Colonic mucosa (tissue), 4 donors: ENCODE measurements at regions not wholly inside any gene's neighbourhood (a gene's known extent, or its start where the extent isn't known, plus 50 kb on each side); places are given as distances from the start of the nearest gene placed in this dataset.
"Not testable (repeated sequence)": the region's sequence is repeated elsewhere in the genome, so short reads cannot be mapped to it uniquely, and the experiment has no call there.

ENCODE experiments used
- DNase-seq: peaks from one replicate; pipeline ENCODE4 v3.0.0-alpha.2; 2020
- H3K27ac ChIP-seq: fragments of 200-600 bp; one replicate; pipeline ENCODE4 v1.8.0; 2021
- H3K27me3 ChIP-seq: fragments of 200-600 bp; one replicate; pipeline ENCODE4 v1.8.0; 2021
- H3K36me3 ChIP-seq: fragments of 200-600 bp; one replicate; pipeline ENCODE4 v1.8.0; 2021
- H3K4me1 ChIP-seq: fragments of 200-600 bp; one replicate; pipeline ENCODE4 v1.8.0; 2021; ENCODE audit warnings: mild to moderate bottlenecking
- H3K4me3 ChIP-seq: fragments of 200-600 bp; one replicate; pipeline ENCODE4 v1.8.0; 2021
- H3K9ac ChIP-seq, 2 donors: one replicate each; pipeline ENCODE4 v1.7.0; 2013; ENCODE audit warnings: control low read depth in 2 of 2, low read depth in 2 of 2, low read length in 2 of 2
- H3K9me3 ChIP-seq: fragments of 200-600 bp; one replicate; pipeline ENCODE4 v1.8.0; 2021
- intact Hi-C: fragments of 100-400 bp; cut with DNase I; formaldehyde crosslinking; loops from one replicate; pipeline ENCODE4 v1.14.1; 2022
- TF ChIP-seq, protein P1 (sequence below): fragments of 200-600 bp; IDR thresholded peaks from one replicate; pipeline ENCODE4 v1.8.0; 2022; ENCODE audit warnings: antibody characterized with exemption, mild to moderate bottlenecking
- donor health status: healthy.
- donor health status: DM: no; HTN: no; CAD: no.
- donor health status: DM: no; HTN: no; CAD: no.

DNA sequence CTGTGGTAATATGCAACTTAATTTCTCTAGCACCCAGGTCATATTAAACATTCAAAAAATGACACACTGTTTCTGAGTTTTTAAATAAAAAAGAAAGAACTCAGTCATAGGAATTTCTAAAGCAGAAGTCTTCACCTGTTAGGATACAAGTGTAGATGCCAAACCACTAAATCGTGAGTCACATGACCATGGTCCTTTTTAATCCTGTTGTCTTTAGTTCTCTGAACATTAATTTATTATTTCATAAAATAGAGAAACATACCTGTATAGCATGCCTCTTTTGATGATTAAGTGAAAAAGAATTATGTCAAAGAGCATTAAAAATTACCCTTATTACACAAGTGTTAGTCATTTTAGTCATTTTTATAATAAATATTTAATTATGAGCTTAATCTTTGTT is 398.8 kb downstream of the CCDC85A start:
- DNase-seq, result no peak
- no peaks in the 10 kb centered on the region for H3K4me1 ChIP-seq
- H3K9ac ChIP-seq, result no peak overlapping the region
- no peaks in the 10 kb centered on the region for H3K27me3 ChIP-seq
- TF ChIP-seq, protein P1, sequence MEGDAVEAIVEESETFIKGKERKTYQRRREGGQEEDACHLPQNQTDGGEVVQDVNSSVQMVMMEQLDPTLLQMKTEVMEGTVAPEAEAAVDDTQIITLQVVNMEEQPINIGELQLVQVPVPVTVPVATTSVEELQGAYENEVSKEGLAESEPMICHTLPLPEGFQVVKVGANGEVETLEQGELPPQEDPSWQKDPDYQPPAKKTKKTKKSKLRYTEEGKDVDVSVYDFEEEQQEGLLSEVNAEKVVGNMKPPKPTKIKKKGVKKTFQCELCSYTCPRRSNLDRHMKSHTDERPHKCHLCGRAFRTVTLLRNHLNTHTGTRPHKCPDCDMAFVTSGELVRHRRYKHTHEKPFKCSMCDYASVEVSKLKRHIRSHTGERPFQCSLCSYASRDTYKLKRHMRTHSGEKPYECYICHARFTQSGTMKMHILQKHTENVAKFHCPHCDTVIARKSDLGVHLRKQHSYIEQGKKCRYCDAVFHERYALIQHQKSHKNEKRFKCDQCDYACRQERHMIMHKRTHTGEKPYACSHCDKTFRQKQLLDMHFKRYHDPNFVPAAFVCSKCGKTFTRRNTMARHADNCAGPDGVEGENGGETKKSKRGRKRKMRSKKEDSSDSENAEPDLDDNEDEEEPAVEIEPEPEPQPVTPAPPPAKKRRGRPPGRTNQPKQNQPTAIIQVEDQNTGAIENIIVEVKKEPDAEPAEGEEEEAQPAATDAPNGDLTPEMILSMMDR, result no peak
- H3K4me3 ChIP-seq, result no peak overlapping the region
- intact Hi-C loops, result no loop called here
- no peak overlapping the region for H3K27ac ChIP-seq
- no peaks in the 10 kb centered on the region for H3K36me3 ChIP-seq
- H3K9me3 ChIP-seq, result no peaks in the 10 kb centered on the region

DNA sequence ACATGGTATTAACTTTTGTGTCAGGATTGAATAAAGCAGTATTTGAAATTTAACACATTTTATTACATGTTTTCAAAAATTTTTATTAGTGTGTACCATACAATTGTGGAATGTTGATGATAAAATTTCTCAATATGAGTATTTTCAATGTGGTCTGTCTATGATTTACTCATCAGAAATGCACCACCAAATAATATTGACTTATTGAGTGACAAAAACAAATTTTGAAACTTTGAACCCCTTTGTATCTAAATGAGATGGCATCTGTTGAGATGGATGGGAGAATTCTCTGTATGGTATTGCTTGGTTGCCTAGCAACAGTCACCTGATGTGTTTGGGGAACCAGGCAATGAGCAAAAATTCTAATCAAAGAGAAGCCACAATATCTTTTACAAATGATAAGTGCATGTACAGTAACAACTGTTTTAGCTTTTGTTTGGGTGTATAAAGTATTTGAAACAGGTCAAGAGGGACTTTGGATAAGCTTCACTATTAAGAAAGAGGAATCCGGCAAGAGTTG is 400.1 kb downstream of the CCDC85A start:
- no peak for DNase-seq
- Histone ChIP-seq H3K36me3 (no peaks in the 10 kb centered on the region), H3K9ac (no peak overlapping the region), H3K9me3 (no peaks in the 10 kb centered on the region), H3K4me3 (no peak overlapping the region), H3K27me3 (no peaks in the 10 kb centered on the region), H3K4me1 (no peaks in the 10 kb centered on the region), H3K27ac (no peak overlapping the region)
- intact Hi-C loops, result no loop called here
- TF ChIP-seq, protein P1, result no peak

DNA sequence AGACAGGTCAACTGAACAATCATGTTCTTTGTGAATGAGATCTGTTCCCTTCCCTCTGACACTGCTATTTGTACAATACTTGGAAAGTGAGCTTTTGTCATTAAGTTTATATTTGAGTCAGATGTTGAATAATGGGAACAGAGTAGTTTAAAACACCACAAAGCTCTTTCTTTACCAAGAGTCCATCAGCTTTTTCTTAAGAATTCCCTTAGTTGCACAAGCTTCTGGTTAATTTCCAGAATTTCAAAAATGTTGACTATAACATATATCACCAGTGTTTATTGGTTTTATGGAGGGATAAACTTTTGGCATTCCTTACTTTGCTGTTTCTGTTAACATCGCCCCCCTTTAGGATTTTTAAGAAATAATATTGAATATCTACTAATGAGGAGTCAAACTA is 403.7 kb downstream of the CCDC85A start:
- no peak for DNase-seq
- Histone ChIP-seq H3K4me1 (no peaks in the 10 kb centered on the region), H3K27me3 (no peaks in the 10 kb centered on the region), H3K27ac (no peak overlapping the region), H3K9me3 (no peaks in the 10 kb centered on the region), H3K9ac (no peak overlapping the region), H3K36me3 (no peaks in the 10 kb centered on the region), H3K4me3 (no peak overlapping the region)
- intact Hi-C loops, result no loop called here
- TF ChIP-seq, protein P1, result no peak

DNA sequence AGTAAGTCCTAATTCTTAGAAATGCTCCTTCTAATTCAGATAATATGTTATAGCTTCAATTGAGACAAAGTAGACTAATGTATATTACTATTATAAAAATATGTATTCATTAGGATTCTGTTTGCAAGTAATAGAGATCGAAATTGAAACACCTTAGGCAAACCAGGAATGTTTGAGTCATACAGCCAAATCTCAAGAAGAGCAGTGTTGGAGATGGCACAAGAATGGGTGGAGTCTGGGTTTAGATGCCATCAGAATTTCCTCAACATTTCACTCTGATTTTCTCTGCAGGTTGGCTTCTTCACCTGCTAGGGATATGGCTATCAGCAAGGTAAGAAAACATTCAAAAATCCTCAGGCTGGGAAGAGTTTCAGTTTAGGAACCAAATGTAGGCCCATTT is 405.4 kb downstream of the CCDC85A start:
- Histone ChIP-seq H3K36me3 (no peaks in the 10 kb centered on the region), H3K27me3 (no peaks in the 10 kb centered on the region), H3K27ac (no peak overlapping the region), H3K4me3 (no peak overlapping the region), H3K4me1 (no peaks in the 10 kb centered on the region), H3K9ac (no peak overlapping the region), H3K9me3 (no peaks in the 10 kb centered on the region)
- no peak for DNase-seq
- intact Hi-C loops, result no loop called here
- TF ChIP-seq, protein P1, result no peak

DNA sequence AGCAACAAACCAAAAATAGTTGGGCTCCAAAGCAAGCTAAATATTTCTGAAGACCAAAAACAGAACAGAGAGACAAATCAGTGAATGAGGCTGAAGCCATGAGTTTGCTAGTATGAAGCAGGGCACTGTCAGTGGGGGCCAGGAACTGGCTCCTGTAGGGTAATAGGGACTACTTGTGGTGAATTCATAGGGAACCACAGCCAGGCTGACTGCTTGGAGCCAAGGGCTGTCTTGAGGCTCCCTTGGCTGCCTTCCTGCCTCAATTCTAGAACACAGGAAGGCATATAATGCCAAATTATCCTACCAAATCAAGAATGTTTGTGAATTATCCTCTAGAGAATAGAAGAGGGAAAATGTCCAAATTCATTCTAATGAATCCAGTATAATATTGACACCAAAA is 406.0 kb downstream of the CCDC85A start:
- Histone ChIP-seq H3K4me3 (no peak overlapping the region), H3K9me3 (no peaks in the 10 kb centered on the region), H3K9ac (no peak overlapping the region), H3K27ac (no peak overlapping the region), H3K27me3 (no peaks in the 10 kb centered on the region), H3K4me1 (no peaks in the 10 kb centered on the region), H3K36me3 (no peaks in the 10 kb centered on the region)
- intact Hi-C loops, result no loop called here
- DNase-seq, result no peak
- TF ChIP-seq, protein P1, result no peak

DNA sequence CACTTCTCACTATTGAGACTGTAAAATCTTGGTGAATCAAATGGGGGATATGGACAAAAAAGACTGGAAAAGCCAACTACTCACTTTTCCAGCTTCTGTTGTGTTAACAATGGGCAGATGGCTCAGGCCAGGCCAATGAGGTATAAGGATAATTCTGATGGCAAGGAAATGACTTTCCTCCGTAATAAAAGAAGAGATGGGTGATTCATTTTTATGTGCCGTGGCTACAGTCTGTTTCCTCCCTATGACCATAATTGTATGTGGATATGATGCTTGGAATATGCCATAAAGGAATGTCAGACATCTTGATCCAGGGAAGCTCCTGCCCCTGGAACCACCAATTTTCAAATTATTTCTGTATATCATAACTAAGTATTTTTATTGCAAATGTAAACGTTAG is 406.8 kb downstream of the CCDC85A start:
- Histone ChIP-seq H3K27me3 (no peaks in the 10 kb centered on the region), H3K4me1 (no peaks in the 10 kb centered on the region), H3K4me3 (no peak overlapping the region), H3K9ac (no peak overlapping the region), H3K27ac (no peak overlapping the region), H3K9me3 (no peaks in the 10 kb centered on the region), H3K36me3 (no peaks in the 10 kb centered on the region)
- intact Hi-C loops, result no loop called here
- TF ChIP-seq, protein P1, result no peak
- no peak for DNase-seq

DNA sequence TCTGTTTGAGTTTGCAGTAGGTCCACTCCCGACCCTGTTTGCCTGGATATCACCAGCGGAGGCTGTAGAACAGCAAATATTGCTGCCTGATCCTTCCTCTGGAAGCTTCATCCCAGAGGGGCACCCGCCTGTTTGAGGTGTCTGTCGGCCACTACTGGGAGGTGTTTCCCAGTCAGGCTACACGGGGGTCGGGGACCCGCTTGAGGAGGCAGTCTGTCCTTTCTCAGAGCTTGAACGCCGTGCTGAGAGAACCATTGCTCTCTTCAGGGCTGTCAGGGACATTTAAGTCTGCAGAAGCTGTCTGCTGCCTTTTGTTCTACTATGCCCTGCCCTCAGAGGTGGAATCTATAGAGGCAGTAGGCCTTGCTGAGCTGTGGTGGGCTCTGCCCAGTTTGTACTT is 422.3 kb downstream of the CCDC85A start:
- H3K27ac ChIP-seq, H3K27me3 ChIP-seq, H3K36me3 ChIP-seq, H3K9me3 ChIP-seq, H3K4me1 ChIP-seq, H3K4me3 ChIP-seq, intact Hi-C loops, DNase-seq, H3K9ac ChIP-seq: not testable (repeated sequence)
